COLO668 (cell line): ENCODE measurements at regions not wholly inside any gene's neighbourhood (a gene's known extent, or its start where the extent isn't known, plus 50 kb on each side); places are given as distances from the start of the nearest gene placed in this dataset.

Experiments used
- DNase-seq: peaks from one replicate; lab custom pipeline; 2025; ENCODE audit not compliant: unreplicated experiment; lab: John Stamatoyannopoulos, UW

DNA sequence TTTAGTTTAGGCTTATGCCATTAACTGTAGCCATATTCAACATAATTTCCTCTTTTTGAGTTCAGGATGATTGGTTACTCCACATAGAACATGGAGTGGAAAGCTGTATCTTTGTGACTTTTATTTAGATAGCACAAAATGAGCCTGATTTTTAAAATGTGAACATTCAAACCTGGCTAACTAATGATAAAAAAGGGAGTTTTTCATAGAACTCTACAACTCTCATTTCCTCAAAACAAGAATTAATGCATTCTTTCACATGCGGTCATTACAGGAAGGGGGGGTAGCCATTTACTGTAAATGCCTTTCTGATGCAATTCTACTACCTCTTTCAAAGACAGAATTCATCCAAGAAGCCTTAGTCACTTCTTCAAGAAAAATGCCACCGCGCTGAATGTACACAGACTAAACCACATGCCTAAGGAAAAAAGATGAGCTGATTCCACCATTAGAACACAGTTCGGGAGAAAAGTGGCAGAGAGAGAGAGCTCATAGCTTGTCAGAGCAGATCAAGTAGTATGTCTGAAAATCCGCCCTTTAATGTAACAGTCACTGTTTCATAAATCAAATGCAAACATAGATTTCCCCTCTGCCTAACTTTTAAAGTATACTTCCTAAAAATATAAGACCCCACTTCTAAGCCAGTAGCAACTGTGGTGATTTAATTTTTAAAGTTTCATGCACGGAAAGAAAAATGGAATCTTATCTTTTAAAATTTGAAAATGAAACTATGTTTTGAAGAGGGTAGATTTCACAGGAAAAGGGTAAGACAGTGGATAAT is 226.4 kb upstream of the KLF14 start:
- DNase-seq, result no peak

GRCh38 chr7:130961128-130961601 is 227.2 kb upstream of the KLF14 start:
- no peak for DNase-seq

DNA sequence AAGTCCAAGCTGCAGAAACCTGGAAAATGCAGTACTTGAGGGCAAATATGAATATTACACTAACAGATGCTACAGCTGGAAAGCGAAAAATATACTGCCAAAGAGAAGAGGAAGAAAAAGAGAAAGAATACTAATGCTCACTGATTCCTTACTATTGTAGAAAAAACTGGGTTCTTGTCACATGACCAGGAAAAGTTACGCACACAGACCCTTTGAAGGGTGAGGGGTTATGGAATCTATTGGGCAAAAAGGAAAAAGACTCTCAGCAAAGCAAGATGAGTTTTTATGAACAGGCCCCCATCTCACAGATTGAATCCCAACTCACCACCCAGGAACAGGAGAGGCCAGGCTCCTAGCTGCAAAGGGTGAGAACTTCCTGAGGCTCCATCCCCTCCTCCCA is 228.1 kb upstream of the KLF14 start:
- DNase-seq, result no peak

- no peak for DNase-seq
Measured at GRCh38 chr7:130963339-130963738, 229.3 kb upstream of the KLF14 start.

- no peak for DNase-seq
Measured at GRCh38 chr7:130965515-130965914, 231.5 kb upstream of the KLF14 start.

DNA sequence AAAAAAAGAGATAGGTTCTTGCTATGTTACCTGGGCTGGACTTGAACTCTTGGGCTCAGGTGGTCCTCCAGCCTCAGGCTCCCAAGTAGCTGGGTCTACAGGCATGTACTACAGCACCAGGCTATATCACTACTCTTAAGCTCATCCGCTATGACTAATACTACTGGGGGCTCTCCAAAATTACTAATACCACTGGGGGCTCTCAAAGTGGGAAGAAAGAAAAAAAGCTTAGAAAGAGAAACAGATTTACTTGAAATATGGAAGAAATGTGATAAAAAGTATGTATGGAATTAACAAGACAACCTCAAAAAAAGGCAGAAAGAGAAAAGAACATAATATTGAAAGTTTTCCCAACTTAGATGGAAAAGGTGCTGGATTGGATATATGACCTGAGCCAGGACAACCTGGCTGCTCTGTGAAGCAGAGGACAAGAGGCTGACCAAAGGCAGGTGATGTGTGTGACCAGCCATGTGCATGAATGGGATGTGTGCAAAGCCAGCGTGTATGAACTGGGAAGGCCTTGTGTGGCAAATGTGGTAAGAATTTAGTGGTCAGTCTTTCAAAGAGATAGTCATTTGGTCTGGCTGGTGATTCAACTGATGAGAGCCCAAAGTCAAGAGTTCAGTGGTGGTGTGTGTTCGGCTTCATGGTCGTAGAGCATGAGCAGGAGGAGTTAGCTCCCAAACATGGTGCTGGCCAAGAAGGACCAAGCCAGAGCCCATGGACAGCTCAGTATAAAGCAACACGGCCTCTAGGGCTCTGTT is 232.4 kb upstream of the KLF14 start:
- DNase-seq, result no peak

DNA sequence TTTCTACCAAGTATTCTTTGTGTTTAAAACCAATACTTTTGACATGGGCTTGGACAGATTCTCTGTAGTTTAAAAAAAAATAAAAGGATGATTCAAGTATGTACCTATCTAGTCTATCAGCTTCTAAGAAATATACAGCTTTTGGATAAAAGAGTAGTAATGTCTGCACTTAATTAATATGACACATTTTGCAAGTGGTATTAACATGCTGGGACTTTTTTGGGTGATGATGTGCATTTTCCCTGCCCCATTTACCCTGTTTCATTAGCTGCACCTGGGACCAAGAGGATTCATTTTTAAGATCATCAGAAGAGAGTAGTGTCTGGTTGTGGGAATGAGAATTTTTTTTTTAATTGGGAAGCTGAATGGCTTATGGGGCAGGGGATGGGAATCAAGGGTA is 236.2 kb upstream of the KLF14 start:
- DNase-seq, result no peak

DNA sequence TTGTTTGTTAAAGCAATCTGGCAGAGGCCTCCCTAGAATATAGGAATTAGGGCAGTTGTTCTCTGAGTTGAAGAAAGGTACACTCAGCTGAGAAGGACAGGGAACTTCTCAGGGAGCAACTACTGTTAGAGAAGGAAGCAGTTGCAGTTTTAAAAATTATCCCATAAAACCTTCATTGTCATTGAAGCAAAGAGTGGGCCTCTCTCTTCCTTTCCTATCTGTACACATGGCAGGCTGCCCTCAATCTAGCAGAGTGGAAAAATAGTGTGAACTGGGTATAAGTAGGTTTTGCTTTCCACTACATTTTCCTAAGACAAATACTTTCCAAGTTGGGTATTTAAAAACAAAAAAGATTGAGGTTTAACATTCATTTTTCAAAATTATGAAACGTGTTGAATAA is 236.7 kb upstream of the KLF14 start:
- no peak for DNase-seq

- no peak for DNase-seq
Measured at GRCh38 chr7:130971297-130971696, 237.3 kb upstream of the KLF14 start.

DNA sequence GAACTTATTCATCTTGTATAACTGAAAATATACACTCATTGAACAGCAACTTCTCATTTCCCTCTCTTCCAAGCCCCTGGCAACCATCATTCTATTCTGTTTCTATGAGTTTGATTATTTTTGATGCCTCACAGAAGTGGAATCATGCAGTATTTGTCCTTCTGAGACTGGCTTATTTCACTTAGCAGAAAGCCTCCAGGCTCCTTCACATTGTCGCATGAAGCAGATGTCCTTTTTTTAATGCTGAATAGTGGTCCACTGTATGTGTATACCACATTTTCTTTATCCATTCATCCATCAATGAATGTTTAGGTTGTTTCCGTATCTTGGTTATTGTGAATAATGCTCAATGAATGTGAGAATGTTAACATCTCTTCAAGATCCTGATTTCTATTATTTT is 238.2 kb upstream of the KLF14 start:
- no peak for DNase-seq

DNA sequence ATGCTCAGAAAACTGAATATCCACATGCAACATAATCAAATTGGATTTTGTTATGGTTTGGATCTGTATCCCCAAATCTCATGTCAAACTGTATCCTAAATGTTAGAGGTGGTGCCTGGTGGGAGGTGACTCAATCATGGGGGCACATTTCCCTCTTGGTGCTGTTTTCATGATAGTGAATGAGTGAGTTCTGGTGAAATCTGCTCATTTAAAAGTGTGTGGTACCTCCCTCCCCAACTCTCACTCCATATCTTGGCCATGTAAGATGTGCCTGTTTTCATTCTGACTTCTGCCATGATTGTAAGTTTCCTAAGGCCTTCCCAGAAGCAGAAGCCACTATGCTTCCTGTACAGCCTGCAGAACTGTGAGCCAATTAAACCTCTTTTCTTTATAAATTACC is 239.6 kb upstream of the KLF14 start:
- no peak for DNase-seq

- DNase-seq, result no peak
Measured at GRCh38 chr7:130974169-130974568, 240.2 kb upstream of the KLF14 start.

DNA sequence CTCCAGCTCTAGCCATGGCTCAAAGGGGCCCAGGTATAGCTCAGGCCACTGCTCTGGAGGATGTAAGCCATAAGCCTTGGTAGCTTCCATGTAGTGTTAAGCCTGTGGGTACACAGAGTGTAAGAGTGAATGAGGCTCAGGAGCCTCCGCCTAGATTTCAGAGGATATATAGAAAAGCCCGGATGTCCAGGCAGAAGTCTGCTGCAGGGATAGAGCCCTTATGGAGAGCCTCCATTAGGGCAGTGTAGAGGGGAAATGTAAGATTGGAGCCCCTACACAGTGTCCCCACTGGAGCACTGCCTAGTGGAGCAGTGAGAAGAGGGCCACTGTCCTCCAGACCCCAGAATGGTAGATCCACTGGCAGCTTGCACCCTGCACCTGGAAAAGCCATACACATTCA is 240.8 kb upstream of the KLF14 start:
- DNase-seq, result no peak

DNA sequence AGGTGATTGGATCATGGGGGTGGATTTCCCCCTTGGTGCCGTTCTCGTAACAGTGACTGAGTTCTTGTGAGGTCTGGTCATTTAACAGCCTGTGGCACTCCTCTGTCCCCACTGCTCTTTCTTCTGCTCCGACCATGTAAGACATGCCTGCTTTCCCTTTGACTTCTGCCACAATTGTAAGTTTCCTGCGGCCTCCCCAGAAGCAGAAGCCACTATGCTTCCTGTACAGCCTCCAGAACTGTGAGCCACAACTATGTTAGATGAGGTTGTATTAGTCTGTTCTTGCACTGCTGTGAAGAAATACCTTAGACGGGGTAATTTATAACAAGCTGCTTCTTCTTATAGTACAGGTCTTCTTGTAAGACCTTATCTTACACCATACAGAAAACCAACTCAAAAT is 241.7 kb upstream of the KLF14 start:
- no peak for DNase-seq

DNA sequence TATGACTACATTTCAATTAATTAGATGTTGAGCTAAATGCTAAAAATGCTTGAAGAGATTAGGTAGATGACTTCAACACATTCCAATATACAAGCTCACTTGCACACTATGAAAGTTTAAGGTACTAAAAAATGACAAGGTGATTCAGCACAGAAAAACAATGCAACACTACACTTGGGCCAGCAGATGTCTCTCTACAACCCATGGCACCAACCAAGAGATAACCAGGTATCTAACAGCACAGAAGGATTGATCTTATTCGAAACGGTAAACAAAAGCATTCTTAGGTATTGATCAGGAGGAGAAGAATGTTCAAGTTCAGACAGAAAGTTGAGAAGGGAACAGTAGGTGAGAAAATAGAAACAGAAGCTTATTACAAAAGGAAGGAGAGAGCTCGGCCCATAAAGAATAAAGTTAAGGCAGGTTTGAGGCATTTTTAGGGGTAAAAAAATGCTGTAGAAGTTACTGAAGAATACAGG is 248.2 kb upstream of the KLF14 start:
- DNase-seq, result no peak

DNA sequence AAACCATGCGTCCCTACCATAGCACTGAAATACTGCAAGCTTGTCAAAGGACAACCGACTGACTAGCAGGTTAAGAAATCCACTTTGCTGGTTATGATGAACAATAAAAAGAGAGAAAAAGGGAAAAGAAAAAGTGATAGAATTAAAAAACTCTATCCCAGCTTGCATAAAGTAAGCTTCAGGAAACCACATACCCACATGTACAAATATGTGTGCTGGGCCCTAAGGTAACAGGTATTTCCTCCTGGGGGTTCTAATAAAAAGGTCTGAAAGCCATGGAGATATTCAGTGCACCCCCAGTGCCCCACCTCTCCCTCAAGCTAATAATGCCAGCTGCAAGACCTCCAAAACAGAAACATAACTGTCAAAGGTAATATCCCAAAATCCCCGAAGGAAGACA is 248.6 kb upstream of the KLF14 start:
- DNase-seq, result no peak

- no peak for DNase-seq
Measured at GRCh38 chr7:130985361-130985760, 251.4 kb upstream of the KLF14 start.

- no peak for DNase-seq
Measured at GRCh38 chr7:130986261-130986690, 252.3 kb upstream of the KLF14 start.

- no peak for DNase-seq
Measured at GRCh38 chr7:130987092-130987491, 253.1 kb upstream of the KLF14 start.

DNA sequence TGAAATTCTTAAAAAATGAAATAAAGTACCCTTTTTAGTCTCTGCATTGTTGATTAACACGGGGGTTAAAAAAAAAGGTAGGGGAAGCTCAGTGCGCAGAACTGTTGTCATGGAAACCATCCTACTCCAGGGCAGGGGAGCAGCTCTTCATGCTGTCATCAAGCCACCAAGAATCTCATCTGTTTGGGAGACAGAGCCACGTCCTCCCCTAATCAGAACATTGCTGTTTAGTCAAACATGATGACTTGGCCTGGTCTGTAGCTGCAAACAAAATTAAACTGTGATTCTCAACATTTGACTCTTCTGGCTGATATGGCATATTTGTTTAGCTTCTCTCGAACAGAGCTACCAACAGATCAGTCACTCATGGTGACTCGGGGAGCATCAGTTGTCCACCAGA is 254.4 kb upstream of the KLF14 start:
- no peak for DNase-seq

DNA sequence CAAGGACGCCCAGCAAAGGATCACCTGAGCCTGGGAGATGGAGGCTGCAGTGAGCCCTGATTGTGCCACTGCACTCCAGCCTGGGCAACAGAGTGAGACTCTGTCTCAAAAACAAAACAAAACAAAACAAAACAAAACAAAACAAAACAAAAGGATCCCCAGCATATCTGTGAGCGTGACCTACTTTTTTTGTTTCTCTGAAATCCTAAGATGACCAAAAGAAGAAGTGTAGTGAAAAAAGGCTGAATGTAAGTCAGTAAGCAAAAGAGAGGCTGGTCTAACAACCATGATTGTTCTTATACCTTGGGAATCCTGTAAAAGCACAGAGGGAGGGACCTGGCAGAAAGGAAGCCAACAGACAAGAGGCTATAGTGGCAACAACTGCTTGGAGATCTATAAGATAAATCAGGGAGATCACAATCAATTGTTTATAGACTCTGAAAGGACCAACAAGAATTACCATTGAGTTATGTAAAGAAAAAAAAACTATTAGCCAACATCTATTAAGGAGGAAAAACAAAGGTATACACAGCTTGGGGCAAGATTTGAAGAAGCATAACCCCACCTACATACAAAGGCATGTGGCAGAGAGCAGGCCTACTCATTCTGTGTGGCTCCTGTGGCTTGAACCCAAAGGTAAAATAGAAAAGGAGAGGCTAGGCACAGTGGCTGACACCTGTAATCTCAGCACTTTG is 255.2 kb upstream of the KLF14 start:
- DNase-seq, result no peak
